ENCODE measurements at regions not wholly inside any gene's neighbourhood (a gene's known extent, or its start where the extent isn't known, plus 50 kb on each side); places are given as distances from the start of the nearest gene placed in this dataset.

DNA sequence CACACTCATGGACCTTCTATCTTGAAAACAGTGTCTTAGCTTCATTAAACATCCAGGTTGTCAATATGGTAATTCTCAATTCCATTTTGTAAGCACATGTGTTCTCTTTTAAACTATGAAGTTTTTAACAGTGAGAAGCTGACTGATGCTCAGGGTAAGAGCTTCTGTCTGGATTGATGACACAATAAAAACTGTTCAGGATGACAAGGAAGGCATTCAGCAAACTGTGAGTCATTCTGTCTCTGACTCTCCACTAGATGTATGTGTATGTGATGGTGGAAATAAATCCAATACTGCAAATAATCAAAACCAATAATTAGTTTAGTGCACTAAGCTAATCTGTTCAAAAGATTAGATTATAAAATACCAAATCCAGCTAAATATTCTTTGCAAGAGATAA is 115.3 kb upstream of the ARX start:
- no peaks in the 10 kb centered on the region for H3K4me1 ChIP-seq
- ATAC-seq (no peak), DNase-seq (no peak)
- TF ChIP-seq, protein P1, sequence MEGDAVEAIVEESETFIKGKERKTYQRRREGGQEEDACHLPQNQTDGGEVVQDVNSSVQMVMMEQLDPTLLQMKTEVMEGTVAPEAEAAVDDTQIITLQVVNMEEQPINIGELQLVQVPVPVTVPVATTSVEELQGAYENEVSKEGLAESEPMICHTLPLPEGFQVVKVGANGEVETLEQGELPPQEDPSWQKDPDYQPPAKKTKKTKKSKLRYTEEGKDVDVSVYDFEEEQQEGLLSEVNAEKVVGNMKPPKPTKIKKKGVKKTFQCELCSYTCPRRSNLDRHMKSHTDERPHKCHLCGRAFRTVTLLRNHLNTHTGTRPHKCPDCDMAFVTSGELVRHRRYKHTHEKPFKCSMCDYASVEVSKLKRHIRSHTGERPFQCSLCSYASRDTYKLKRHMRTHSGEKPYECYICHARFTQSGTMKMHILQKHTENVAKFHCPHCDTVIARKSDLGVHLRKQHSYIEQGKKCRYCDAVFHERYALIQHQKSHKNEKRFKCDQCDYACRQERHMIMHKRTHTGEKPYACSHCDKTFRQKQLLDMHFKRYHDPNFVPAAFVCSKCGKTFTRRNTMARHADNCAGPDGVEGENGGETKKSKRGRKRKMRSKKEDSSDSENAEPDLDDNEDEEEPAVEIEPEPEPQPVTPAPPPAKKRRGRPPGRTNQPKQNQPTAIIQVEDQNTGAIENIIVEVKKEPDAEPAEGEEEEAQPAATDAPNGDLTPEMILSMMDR (IDR thresholded peaks at IDR 0.05), result no peak
- H3K9me3 ChIP-seq, result no peaks in the 10 kb centered on the region
- no peaks in the 10 kb centered on the region for H3K36me3 ChIP-seq (ENCODE audit: insufficient read depth in 1 of 2, low read depth in 1 of 2)
- H3K27me3 ChIP-seq (ENCODE audit: insufficient read depth in 3 of 3, low read length in 2 of 3), result no peaks in the 10 kb centered on the region
- no peak overlapping the region for H3K4me3 ChIP-seq
- H3K27ac ChIP-seq, result no peak overlapping the region
- intact Hi-C loops (cut with DNase I), result no loop called here

DNA sequence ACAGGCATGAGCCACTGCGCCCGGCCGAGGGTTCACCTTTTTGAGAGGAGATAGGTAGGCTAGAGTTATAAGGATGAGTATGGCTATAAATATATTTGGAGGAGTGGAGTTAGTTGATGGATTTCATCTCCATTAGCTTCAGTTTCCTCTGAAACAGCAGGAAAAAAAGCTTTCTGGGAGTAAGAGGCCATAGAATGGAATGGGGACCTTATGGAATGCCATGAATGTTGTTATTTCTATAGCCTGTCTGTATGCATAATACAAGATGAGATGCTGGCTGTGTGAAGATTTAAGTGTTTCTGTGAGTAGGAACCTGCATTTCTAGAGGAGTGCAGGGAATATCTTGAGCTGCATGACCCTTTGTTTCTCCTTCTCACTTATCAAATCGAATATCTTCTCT is 114.9 kb upstream of the ARX start:
- intact Hi-C loops (cut with DNase I), result no loop called here
- Histone ChIP-seq H3K4me1 (no peaks in the 10 kb centered on the region), H3K9me3 (no peaks in the 10 kb centered on the region), H3K27ac (no peak overlapping the region), H3K4me3 (no peak overlapping the region), H3K36me3 (ENCODE audit: insufficient read depth in 1 of 2, low read depth in 1 of 2) (no peaks in the 10 kb centered on the region), H3K27me3 (ENCODE audit: insufficient read depth in 3 of 3, low read length in 2 of 3) (no peaks in the 10 kb centered on the region)
- TF ChIP-seq, protein P1 (IDR thresholded peaks at IDR 0.05), result no peak
- ATAC-seq (no peak), DNase-seq (no peak)
- WGBS, 3 donors, result 77 to 89% (median 88%) methylated on average over 4 of the region's 4 CpGs

DNA sequence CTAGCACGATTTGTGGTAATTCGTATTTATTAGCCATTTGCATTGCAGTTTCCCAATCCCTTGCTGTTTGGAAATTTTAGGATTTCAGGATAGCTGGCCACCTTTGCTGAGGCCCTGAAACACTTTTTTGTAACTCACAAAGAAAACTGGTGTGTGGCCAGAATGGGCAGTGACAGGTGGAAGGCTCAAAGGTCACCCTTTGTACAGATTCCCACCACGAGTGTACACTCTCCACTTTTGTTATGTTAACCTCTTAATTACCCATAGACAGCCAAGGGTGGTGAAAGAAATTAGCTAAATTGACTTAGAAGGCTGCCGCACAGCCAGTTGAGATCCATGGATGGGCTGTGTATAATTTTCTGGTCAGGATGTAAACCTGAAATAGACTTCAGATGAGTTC is 109.7 kb upstream of the ARX start:
- intact Hi-C loops (cut with DNase I), result no loop called here
- Histone ChIP-seq H3K36me3 (ENCODE audit: insufficient read depth in 1 of 2, low read depth in 1 of 2) (no peaks in the 10 kb centered on the region), H3K27me3 (ENCODE audit: insufficient read depth in 3 of 3, low read length in 2 of 3) (peaks cover 0 to 2% (median 0%) of the 10 kb centered on the region in 3 donors), H3K27ac (no peak overlapping the region), H3K4me3 (no peak overlapping the region), H3K9me3 (no peaks in the 10 kb centered on the region), H3K4me1 (no peaks in the 10 kb centered on the region)
- DNase-seq (no peak), ATAC-seq (no peak)
- TF ChIP-seq, protein P1 (IDR thresholded peaks at IDR 0.05), result no peak
- WGBS, 3 donors, result 68 to 73% (median 68%) methylated on average over 4 of the region's 4 CpGs

DNA sequence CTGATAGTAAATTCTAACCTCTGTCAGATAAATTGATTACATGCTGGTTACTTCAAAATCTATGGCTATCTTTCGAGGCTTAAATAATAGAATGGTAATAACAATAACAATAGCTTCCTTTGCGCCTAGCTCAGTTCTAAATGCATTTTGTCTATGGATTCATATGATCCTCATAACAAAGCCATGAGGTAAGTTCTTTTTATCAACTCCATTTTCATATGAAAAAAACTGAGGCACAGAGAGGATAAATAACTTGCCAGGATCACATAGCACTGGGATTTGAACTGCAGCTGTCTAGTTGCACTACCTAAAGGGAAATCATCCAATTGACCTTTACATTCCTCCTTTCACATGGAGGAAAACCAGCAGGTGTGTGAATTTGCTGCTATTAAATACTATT is 108.6 kb upstream of the ARX start:
- no peak for DNase-seq
- no peak for ATAC-seq
- intact Hi-C loops (cut with DNase I), result no loop called here
- Histone ChIP-seq H3K27ac (no peak overlapping the region), H3K27me3 (ENCODE audit: insufficient read depth in 3 of 3, low read length in 2 of 3) (peaks cover 0 to 2% (median 0%) of the 10 kb centered on the region in 3 donors), H3K9me3 (no peaks in the 10 kb centered on the region), H3K4me3 (no peak overlapping the region), H3K36me3 (ENCODE audit: insufficient read depth in 1 of 2, low read depth in 1 of 2) (no peaks in the 10 kb centered on the region), H3K4me1 (no peaks in the 10 kb centered on the region)
- TF ChIP-seq, protein P1 (IDR thresholded peaks at IDR 0.05), result no peak
- 64 to 78% (median 72%) methylated on average over 2 of the region's 2 CpGs for WGBS, 3 donors

DNA sequence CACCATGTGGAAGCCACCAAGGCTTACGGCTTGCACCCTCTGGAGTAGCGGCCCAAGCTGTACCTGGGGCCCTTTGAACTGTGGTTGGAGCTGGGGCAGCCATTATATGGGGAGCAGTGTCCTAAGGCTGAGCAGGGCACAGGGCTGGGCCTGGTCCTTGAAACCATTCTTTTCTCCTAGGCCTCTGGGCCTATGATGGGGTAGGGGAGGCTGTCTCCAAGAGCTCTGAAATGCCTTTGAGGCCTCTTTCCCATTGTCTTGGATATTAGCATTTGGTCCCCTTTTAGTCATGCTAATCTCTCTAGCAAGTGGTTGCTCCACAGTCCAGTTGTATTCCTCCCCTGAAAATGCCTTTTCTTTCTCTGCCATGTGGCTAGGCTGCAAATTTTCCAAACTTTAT is 96.4 kb upstream of the ARX start:
- no peak overlapping the region for H3K4me3 ChIP-seq
- no peak for ATAC-seq
- no peaks in the 10 kb centered on the region for H3K27me3 ChIP-seq (ENCODE audit: insufficient read depth in 3 of 3, low read length in 2 of 3)
- H3K4me1 ChIP-seq, result no peaks in the 10 kb centered on the region
- TF ChIP-seq, protein P1 (IDR thresholded peaks at IDR 0.05), result no peak
- H3K27ac ChIP-seq, result no peak overlapping the region
- WGBS, 3 donors, result 80 to 100% (median 97%) methylated on average over 2 of the region's 2 CpGs
- no peak for DNase-seq
- H3K9me3 ChIP-seq, result no peaks in the 10 kb centered on the region
- intact Hi-C loops (cut with DNase I), result no loop called here
- no peaks in the 10 kb centered on the region for H3K36me3 ChIP-seq (ENCODE audit: insufficient read depth in 1 of 2, low read depth in 1 of 2)

Measured in psoas muscle (tissue), 7 donors.